HG02852 (cell line): ENCODE measurements at regions not wholly inside any gene's neighbourhood (a gene's known extent, or its start where the extent isn't known, plus 50 kb on each side); places are given as distances from the start of the nearest gene placed in this dataset.
"Not testable (repeated sequence)": the region's sequence is repeated elsewhere in the genome, so short reads cannot be mapped to it uniquely, and the experiment has no call there.

Experiments used
- ATAC-seq: cut with Tn5 transposase; IDR thresholded peaks from one replicate; pipeline ENCODE4 v1.9.1; 2021; ENCODE audit warnings: mild to moderate bottlenecking, moderate library complexity; ENCODE audit not compliant: unreplicated experiment

DNA sequence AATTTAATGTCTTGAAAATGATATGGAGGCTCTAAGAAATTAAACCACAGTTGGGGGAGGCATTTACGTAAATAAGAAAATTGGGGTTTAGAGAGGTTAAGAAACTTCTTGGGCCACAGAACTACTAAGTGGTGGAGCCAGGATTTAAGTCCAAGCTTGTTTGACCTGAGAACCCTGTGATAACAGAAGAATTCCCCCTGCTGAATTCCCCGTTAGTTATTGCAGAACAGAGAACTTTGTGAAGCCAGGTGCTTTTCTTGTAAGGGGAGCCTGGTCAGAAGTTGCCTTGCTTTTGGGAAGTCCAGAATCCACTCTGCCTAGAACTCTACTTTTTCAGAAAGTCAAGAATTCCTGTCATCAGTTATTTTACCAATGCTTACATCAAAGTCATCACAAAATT lies 309.3 kb upstream of the SEMA6A start:
- ATAC-seq = peak; percentile 62

DNA sequence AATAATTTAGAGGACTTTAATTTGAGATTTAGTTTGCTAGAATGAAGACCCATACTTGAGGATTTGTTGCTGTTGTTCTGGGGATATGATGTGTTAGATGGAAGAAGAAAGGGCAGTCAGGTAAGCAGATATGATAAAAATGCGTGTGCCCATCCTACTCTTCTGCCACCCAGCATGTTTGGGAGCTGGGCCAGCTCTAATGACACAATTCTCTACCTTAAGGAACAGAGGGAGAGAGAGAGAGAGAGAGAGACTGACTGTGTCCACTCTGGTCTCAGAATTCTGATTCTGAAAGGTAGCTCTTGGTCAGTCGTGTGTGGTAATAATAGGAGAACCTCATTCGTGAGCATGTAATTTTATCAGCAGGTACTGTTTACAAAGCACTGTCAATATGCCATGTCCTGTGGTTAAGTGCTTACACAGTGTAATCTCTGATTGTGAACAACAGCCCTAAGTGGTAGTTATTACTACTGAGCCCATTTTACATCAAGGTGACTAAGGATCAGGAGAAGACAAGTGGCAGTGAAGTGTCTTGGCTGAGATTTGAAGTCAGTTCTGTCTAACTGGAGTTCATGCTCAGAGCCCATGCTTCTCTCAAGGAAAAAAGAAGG lies 307.4 kb upstream of the SEMA6A start:
- no peak for ATAC-seq

DNA sequence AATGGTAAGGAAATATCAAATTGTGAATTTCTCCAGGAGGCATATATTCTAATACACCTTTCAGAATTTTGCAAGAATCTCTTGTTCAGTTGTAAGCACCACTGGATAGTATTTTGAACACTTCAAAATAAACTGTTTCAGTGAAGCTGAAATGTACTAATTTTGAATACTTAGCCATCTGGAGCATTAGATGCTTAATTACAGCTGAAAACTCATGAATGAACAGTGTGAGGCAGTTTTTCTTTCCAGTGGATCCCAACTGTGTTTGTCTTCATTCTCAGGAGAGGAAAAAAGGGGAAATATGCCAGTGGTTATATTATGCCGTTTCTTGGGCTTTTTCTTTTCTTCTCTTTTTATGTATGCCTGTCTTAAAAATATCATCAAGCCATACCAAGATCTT lies 306.0 kb upstream of the SEMA6A start:
- ATAC-seq = no peak

DNA sequence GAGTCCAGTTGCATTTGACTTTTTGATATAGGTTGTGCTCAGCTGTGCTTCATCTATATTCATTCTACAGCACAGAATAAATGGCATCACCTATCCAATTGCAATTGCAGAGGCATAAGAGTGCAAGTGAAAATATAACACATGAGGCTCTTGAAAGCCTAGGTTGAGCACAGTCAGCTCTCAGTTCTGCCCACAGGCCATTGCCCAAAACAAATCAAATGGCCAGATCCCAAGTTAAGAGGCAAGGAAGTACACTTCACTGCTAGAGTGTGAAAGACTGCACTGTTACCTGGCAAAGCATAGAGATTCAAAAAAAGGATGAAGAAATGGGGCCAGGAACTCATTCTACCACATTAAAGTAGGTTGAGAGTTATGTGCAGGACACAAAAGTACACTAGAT lies 305.5 kb upstream of the SEMA6A start:
- no peak for ATAC-seq

DNA sequence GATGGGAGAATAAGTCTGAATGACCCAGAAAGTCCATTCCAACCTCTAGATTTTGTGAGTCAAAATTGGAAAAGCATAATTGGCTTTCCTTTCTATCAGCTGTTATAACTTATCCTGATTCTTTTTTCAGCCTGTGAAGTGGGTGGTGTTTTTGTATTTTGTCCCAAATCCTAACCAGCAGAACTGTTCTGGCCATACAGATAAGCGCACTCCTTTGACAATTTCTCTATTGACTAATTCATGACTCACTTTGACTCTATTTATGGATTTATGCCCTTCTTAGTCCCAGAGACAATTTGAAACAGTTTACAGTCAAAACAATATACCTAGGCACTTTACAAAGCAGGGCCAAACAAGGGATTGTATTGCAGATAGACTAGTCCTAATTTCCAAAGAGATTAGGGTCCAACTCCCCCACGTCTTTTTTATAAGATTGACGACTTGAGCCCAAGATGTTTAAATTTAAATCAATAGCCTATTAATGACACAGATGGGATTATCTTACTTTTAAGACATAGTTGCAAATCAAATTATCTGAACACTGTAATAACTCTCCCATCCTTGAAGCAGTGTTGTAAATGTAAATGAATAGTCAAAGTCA lies 301.7 kb upstream of the SEMA6A start:
- no peak for ATAC-seq

DNA sequence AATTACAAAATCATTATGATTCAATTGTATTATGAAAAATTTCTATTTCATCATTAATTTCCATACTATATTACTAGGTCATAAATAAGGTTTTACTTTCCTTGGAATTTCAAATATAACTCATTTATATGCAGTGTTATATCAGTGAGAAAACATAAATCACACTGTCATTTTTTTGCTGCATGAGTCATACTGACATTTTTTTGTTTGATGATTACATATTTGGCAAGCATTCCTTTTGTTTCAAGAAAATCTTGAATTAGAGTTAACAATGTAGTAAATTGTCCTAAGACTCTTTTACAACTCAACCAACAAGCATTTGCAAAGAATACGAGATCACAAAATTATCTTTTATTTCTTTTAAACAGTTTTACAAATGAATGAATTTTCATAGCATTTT lies 298.4 kb upstream of the SEMA6A start:
- ATAC-seq = no peak

DNA sequence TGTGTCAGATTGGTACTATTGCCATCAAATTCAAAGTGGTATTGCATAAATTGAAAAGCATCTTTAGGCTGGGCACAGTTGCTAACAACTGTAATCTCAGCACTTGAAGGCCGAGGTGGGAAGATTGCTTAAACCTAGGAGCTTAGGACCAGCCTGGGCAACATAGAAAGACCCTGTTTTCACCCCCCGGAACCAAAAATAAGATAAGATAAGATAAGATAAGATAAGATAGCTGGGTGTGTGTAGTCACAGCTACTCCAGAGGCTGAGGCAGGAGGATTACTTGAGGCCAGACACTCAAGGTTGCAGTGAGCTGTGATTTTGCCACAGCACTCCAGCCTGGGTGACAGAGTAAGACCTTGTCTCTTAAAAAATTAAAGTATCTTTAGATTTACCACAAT lies 297.9 kb upstream of the SEMA6A start:
- ATAC-seq = no peak

DNA sequence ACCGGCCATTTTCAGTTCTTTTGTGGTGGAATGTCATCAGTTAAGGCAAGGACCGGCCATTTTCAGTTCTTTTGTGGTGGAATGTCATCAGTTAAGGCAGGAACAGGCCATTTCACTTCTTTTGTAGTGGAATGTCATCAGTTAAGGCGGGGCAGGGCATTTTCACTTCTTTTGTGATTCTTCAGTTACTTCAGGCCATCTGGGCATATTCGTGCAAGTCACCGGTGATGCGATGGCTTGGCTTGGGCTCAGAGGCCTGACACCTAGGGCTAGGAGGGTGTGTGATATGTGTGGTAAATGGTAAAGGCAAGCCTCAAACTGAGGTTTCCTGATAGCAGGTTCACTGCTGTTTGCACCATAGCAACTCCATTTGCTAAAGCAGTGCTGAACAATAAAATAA lies 293.2 kb upstream of the SEMA6A start:
- ATAC-seq = not testable (repeated sequence)

DNA sequence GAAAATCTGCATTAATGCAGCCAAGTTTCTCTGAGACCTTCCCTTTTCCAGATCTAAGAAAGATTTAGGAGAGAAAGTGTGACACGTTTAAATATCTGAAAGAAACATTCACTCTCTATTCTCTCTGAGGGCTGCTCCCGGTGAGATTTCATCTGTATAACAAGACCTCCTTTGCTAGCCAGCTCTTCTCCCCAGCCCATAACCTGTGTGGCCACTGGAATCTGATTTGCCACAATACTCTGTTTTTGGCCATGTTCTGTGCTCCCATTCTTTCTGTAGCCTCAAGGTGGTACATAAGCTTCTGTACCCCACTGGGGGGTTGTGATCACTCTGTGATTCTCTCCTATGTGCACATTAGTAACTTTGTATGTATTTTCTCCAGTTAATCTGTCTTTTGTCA lies 291.0 kb upstream of the SEMA6A start:
- ATAC-seq = no peak

DNA sequence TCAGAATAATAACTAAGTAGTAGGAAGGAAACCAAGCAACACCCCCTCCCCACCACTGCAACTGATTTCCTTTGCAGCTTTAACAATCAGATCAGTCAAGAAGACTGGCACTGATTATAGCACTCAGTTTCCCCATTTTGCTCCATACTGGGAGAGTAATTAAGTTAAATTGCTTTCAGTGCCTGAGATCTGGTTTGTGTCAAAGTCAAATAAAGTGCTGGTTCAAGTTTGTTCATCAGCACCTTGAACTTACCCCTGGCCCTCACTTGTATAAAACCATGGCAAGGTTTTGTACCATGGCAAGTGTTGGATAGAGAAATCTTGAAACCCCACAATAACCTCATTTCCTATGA lies 290.2 kb upstream of the SEMA6A start:
- ATAC-seq = no peak

DNA sequence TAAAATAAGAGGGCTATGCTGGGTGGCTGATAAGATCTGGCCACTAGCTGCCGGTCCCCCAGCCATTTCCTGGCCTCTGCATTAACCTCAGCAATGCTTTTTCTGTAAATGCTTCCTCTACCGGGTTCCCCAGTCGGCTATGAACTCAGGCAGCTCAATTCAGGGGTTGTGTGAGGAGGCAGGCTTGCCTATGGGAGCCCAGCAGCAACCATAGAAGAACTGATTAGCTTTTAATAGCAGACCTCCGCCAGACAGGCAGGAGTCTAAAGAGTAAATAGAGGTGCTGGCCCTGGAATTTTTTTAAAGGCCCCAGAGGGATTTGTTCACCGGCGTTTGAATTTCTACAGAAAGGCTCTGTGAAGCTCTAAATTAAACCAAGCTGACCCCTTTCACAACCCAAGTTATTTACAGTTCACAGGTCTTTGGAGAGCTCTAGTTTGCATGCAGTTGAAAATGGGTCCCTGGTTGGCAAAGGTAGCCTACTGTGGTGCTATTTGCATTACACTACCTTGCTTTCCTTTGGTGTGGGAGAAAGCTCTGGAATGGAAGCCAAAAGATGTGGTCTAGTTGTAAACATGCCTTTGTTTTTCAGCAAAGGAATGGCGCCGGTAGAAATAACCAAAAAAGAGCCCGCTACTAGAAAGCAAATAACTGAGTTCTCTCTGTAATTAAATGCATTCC lies 289.7 kb upstream of the SEMA6A start:
- ATAC-seq = no peak

DNA sequence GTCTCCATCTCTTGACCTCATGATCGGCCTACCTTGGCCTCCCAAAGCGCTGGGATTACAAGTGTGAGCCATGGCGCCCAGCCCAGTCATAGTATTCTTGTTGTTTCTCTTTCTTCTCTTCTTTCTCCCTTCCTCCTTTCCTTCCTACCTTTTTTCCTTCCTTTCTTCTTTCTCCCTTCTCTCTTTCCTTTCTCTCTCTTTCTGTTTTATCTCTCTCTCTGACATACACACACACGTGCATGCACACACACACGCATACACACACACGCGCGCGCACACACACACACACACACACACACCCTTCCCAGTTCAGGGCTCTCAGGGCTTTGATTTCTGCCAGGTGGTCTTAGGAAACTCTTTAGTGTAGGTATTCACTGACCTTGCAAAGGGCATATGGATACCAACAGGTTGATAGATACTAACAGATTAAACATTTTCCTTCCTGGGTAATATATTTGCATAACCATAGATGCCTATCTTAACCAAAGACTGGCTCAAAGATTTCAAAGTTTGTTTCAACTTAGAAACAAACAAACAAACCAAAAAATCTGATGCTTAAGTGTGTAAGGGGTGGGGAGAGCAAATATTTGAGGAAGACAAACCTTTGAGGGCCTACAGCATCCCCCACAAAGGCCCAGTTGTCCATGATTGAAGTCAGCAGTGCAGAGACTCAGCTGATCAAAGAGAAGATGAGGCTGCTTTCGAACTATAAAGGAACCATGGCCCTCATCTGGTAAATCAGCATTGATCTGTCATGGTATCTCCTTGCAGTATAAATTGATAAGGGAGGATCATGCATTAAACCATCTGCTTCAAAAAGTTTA lies 288.2 kb upstream of the SEMA6A start:
- no peak for ATAC-seq

DNA sequence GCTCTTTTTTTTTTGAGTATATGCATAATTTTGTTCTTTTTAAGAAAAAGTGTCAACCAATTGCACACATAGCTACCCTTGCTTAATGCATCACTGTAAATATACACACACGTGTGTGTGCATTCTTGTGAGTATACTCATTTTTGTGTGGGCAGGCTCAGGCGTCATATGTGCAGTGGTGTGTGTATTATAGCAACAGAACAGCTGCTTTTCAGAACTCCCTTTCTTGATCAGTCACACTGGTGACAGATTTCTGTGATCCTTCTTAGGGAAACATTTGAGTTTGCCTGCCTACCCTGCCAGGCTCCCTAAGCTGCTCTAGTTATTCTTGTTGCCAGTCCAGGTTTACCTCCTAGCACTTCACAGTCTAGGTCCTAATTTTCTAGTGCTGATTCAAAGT lies 287.0 kb upstream of the SEMA6A start:
- ATAC-seq = no peak

DNA sequence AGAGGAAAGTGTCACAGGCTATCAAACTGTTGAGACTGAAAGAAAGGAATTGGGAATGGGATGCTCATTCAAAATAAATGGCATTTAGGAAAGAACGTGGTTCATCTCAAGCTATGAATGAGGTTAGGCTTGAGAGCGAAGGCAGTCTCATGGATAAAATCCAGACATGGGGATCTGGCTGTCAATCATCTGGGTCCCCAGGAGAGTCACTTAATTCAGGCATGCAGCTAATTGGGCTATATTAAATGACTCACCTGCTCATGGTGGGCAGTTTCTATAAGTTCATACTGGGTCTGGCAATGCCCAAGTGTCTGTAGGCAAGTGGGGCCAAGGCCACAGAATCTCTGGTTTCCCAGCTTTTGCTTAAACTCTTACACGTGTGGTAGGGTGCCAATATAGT lies 286.5 kb upstream of the SEMA6A start:
- ATAC-seq = no peak

DNA sequence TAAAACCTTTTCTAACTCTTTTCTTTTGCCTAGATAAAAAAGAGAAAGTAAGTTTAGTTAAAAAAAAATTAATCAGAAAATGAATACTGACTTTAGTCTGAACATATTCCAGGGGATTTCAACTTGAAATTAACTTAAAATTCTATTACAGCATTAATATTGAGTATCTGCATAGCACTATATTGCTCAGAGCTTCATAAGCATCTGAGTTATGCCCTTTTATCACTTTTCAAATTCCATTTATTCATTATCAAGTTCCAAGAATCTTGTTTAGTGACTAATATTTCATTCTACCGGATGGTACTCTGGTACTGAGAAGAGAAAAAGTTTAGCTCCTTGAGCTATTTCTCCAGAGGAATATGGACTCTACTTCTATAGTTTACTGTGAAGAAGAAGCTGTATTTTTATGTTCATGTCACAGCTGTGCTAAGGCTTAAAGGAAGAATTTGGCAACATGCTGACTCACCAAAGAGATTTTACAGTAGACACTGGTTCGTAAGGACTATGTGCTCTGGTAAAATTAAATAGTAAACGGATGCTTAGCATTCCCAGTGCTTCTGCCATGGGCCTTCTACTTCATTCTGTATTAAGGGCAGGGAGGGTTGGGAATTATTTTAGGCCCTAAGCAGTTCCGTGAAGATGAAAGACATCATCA lies 285.2 kb upstream of the SEMA6A start:
- ATAC-seq = no peak

DNA sequence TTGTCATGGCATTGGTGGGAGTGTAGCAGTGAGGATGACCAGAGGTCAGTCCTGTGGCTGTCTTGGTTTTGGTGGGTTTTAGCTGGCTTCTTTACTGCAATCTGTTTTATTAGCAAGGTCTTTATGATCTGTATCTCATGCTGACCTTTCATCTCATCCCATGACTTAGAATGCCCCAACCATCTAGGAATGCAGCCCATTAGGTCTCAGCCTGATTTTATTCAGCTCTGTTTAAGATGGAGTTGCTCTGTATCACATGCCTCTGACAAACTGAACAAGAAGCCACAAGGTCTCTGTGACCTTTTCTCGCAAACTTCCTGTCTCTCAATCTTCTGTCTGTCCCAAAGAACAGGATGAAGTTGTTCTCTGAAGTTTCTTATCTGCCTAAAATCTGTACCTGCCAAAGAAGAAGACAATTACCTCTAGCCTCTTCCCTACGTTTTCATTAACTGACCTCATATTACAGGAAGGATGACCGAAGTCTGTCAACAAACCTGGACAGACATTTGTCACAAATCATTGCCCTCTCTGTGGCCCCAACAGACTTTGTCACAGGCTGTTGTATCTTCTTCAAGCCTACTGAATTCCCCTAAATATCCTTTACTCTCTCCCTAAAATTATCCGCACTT lies 284.2 kb upstream of the SEMA6A start:
- no peak for ATAC-seq

DNA sequence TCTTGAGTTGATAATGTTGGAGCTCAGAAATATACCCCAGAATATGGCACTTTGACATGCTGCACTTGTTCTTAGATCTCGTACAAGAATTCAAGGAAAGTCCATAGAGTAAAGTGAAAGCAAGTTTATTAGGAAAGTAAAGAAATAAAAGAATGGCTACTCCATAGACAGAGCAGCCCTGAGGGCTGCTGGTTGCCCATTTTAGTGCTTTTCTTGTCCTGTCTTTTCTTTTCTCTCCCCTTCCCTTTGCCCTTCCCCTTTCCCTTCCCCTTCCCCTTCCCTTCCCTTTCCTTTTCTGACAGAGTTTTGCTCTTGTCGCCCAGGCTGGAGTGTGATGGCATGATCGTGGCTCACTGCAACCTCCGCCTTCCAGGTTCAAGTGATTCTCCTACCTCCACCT lies 283.4 kb upstream of the SEMA6A start:
- ATAC-seq = not testable (repeated sequence)

DNA sequence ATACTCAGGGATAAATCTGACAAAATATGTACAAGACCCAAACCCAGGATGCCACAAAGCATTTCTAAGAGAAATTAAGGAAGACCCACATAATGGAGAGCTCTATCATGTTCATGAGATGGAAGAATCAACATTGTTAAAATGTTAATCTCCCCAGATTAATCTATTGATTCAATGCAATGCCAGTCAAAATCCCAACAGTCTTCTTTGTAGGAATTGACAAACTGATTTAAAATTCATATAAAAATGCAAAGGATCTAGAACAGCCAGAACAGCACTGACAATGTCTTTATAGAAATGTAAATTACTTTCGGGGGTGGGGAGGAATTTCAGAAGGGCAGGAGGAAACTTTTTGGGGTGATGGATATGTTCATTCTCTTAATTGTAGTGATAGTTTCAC lies 281.6 kb upstream of the SEMA6A start:
- ATAC-seq = no peak

DNA sequence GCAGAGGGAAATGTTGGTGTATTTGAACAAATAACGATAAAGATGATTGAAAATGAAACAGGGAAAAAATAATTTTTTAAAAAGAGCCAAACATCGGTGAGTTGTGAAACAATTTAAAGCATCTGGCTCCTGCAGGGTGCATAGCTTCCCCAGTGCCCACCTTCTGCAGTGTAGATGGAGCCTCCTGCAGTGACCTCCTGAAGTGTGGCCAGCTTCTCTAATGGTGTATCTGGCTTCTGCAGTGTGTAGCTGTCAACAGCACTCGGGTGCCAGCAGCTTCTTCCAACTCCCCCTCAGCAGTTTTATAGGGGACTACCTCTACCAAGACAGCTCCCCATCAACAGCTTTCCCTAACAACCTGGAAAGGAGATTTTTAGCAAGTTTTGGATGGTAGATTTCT lies 279.4 kb upstream of the SEMA6A start:
- no peak for ATAC-seq

DNA sequence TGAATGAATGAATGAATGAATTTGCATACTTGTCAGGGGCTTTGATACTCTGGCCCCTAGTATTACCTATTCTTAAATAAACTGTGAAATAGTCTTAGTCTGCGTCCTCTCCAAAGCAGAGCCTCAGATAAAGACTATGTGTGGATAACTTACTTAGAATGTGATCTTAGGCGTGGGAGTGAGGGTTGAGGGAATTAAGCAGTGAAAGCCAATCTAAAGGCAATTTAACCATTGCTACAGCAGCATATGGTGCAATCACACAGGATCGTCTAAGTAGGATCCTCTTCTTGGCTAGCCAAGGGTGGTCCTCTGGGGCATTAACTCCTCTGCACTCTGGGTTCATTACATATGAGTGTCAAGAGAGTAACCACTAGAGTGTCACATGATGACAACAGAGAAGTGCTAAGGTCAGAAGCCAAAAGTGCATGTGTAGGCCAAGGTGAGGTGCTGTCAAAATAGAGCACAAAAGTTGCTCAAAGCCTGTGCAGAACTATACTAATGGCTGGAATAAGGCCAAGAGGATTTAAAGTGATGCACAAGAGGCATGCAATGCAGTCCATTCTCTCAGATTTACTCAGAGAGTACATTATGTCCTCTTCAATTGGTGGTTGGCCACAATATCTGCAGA lies 274.4 kb upstream of the SEMA6A start:
- ATAC-seq = peak; percentile 42
